CD4-positive, alpha-beta T cell treated with Interleukin-12 subunit alpha and Interleukin-12 subunit beta, for 1 hour (primary cell): ENCODE measurements at regions not wholly inside any gene's neighbourhood (a gene's known extent, or its start where the extent isn't known, plus 50 kb on each side); places are given as distances from the start of the nearest gene placed in this dataset.
"Not testable (repeated sequence)": the region's sequence is repeated elsewhere in the genome, so short reads cannot be mapped to it uniquely, and the experiment has no call there.

ENCODE experiments used
- DNase-seq: peaks from one replicate; pipeline ENCODE4 v3.0.0-alpha.2; 2020

DNA sequence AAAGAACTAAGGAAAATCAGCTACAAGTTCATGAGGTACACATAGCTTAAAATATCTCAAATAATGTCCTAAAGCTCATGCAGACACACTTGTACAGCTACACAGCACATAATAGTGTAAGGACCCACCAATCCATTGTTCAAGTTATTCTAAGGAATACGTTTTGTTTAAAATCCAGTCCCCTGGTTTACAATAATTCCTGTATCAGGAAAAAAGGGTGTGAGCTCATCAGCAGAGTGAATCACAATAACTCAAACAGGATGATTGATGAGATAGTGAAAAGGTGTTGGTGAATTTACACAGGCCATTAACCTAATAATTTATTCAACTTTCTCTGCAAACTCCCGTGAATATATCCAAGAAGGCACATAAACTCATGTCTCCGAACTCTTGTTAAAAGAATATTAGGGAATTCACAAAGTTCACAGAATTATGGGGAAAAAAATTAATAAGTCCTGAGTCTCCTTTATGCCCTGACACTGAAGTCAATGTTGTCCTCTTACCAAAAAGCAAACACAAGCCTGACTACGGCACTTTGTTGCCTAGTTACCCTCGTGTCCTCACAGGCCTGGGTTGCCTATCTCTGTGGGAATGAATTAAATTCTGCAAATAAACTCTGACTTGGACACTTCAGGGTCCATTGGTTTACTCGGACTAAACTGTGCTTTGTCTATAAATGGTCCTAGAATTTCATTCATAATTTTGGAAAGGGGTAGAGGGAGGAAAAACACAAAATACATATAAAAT is 142.8 kb upstream of the PDE4D start:
- no peak for DNase-seq

DNA sequence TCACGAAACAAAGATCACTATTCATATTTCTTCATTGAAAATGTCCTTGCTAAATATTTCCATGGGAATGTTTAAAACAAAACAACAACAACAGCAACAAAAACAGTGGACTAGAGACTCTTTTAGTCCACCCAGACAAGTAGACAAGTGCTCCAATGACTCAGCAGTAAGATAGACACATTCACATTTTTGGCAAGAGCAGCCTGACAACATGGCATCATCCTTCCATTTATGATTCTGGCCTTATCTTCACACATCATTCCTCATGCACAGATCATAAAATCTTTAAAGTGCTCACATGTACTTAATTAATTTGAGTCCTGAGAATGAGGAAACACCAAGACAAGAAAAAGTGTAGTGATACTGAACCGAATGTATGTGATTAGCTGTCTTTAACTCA is 132.6 kb upstream of the PDE4D start:
- no peak for DNase-seq

DNA sequence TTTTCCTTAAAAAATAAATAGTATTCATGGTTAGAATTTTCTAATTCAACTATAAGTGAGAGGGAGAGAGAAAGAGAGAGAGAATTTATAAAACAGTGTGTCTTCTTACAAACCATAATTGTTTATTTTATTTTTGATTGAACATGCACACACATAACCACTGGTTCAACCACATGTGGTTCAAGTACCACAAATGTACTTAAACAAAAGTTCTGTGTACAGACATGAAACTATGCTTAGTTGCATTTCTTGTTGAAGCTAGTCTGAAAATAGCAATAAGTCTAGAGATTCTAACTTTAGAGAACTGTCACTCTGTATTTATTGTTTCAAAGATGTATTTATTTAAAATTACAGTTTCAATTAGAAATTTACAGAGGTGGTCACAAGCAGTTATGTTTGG is 130.6 kb upstream of the PDE4D start:
- DNase-seq = no peak

DNA sequence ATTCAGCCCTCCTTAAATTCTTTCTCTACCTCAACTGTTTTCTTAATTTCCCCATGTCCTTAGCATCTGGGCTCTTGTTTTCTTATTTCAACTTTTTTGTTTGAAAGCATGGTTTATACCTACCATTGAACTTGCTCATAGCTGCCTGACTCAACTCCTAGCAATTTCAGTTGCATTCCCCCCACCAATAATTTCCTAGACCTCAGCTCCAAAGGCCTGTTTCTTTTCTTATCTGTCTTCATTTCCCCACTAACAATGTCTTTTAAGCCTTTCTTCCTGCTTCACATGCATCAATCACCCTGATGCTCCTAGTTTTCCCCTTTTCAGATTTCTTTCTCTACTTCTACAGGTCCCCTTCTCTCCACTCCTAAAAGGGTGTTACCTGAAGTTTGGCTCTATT is 129.7 kb upstream of the PDE4D start:
- no peak for DNase-seq

DNA sequence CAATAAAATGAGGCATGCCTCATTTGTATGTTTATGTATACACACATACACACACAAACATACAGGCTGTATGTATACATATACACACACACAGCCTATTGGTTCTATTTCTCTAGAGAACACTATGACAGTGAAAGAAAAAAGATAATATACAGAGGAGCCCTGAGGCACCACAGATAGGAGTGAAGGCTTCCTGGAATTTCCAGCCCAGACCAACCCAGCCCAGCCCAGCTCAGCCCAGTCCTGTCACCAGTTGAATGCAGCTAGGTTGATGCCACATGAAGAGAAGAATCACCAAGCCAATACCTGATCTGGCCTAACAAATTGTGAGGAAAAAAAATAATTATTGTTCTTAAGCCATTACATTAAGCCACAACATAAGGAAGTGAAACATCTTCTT is 126.9 kb upstream of the PDE4D start:
- no peak for DNase-seq

DNA sequence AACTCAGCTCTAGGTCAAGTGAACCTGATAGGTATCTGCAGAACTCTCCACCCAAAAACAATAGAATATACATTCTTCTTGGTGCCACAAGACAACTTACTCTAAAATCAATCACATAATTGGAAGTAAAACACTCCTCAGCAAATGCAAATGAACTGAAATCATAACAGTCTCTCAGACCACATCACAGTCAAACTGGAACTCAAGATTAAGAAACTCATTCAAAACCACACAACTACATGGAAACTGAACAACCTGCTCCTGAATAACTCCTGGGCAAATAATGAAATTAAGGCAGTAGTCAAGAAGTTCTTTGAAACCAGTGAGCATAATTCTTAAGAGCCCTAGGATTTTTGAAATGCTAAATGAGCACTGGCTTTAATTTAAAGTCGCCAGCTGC is 125.4 kb upstream of the PDE4D start:
- DNase-seq = not testable (repeated sequence)

DNA sequence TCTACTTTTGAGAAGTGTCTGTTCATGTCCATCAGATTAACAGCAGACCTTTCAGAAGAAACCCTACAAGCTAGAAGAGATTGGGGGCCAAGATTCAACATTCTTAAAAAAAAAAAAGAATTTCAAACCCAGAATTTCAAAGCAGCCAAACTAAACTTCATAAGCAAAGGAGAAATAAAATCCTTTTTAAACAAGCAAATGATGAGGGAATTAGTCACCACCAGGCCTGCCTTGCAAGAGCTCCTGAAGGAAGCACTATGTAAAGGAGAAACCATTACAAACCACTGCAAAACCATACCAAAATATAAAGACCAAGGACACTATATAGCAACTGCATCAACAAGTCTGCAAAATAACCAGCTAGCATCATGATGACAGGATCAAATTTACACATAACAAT is 124.6 kb upstream of the PDE4D start:
- DNase-seq = no peak

DNA sequence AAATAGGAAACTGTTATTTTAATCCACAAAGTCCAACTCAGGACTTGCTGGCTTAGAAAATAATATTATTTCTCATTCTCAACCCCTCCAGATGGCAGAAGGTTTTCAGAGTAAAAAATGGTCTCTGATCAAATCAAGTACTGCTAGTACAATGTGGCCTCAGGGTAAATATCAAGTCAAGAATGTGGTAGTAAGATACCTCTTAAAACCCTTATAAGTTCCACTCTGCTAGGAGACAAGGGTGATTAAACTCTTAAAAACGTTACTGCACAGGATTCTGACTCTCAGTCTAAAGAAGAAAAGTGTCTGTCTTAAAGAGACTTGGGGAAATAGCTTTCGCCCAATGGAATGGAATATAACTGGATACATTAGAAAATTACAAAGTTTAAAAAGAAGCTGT is 120.8 kb upstream of the PDE4D start:
- no peak for DNase-seq

DNA sequence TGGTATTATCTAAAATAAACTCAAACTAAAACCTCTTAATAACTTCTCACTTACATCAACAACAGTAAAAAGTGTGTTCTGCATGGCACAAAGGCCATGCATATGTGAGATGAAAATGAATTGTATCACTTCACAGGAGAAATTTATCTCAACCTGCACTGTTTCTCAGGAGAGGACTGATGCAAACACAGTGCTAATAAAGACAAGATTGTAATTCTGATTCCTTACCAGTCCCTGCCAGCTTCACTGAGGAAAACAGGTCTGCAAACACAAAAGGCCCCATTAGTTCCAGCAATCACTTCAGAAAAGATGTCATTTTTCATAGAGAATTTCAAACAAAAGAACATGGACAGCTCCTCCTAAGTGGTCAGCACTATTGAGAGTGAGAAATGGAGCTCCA is 117.3 kb upstream of the PDE4D start:
- no peak for DNase-seq

DNA sequence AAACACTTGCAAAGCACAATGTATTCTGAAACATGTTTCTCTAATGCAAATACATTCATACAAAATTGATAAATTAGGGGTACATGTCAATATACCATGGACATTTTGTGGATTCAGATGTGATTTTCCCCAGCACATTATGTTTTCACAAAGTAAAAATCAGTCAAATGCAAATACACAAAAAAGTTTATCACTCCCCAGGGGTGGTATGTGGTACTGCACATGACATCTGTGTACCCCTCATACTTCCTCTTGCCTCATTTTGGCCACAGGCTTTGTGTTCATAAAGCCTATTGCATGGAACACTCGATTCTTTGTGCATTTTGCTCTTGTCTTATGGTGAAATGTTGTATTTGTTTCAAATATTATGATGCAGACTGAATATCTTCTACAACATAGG is 116.8 kb upstream of the PDE4D start:
- no peak for DNase-seq

DNA sequence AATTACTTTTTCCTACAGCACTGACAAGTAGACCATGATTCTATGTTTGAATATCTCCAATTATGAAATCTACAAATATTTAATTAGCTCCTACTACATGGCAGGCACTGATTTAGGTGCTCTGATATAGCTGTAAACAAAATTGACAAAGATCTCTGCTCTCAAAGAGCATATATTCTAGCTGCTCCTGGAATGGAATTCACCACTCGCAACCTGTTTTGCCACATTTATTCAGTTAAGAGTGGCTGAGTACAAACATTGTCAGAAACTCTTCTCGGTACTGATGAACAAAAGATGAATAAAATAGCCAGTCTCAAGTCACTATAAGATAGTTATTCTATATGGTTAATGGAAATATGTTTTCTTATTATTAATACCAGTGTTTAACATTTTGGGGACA is 114.2 kb upstream of the PDE4D start:
- DNase-seq = no peak

DNA sequence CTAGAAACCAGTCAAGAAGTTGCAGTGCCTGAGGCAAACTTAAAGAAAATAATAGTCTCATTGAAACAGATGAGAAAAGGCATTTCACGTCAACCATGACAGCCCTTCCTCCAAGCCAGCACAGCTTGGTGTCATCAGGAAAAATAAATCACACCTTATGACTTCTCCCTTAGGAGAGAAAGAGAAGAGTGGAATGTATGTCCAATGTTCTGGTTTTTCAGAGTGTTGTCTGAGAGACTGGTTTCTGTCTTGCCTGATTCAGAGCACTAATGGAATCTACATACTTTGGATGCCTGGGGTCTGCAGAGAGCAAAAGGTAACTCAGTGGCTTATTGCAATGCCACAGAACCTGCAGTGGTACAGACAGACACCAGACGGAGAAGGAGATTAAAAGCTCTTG is 105.5 kb upstream of the PDE4D start:
- no peak for DNase-seq

DNA sequence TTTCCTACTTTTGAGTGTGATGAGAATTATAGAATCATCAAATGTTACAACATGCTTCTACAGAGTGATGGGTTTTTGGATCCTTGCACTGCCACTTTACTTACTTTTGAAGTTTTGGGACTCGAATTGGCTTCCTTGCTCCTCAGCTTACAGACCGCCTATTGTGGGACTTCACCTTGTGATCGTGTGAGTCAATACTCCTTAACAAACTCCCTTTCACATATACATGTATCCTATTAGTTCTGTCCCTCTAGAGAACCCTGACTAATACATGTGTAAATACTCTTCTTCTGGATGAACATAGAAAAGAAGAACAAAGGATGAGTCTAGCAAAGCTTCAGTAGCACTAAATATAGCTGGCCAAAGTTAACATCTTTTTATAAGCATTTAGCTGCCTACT is 98.7 kb upstream of the PDE4D start:
- DNase-seq = no peak

DNA sequence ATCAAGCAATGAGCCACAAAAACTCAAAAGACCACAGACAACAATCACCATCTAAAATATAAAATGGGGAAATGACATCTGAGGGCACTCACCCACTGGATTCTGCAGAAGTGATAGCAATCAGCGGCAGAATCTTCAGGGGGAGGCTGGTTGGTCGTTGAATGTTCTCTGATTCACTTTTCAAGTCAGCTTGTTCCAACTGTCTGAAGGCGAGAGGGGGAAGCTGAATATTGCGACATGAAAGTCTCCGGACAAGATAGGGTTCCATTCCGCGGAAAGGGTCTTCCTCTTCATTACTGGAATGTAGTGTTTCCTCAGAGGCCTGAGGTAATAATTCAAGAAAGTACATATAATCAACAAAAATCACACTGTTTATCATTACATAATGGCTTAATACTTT is 94.9 kb upstream of the PDE4D start:
- DNase-seq = no peak

DNA sequence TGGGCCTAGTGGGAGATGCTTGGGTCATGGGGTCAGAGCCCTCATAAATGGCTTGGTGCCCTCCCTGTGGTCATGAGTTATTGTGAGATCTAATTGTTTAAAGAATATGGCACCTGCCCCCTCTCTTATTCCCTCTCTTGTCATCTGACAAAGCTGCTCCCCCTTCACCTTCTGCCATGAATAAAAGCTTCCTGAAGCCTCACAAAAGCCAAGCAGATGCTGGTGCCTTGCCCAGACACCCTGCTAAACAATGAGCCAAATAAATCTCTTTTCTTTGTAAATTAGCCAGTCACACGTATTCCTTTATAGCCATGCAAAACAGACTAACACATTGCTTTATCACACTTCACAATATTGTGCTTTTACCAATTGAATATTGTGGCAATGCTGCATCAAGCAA is 82.8 kb upstream of the PDE4D start:
- DNase-seq = no peak

DNA sequence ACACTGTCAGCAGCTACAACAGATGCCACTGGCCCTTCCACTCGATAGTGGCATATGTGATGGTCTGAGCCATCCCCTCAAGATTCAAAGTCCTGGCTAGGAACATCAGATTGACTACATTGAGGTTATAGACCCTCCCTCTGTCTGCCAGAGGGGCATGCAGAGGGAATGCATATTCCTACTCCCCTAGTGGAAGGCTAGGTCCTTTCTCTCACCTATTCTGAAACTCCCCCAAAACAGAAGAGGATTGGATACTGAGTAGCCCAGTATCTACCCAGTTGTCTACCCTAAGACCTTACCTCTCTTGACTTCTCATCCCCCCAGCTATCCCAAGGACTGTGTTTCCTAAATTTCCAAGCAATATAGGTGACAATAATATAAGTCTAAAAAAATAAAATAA is 78.5 kb upstream of the PDE4D start:
- DNase-seq = no peak

DNA sequence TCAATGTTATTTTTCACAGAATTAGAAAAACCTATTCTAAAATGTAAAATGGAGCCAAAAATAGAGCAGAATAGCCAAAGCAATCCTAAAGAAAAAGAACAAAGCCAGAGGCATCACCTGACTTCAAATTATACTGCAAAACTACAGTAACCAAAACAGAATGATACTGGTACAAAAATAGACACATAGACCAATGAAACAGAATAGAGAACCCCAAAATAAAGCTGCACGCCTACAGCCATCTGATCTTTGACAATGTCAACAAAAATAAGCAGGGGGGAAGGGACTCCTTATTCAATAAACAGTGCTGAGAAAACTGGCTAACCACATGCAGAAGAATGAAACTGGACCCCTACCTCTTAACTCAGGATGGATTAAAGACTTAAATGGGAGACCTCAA is 65.8 kb upstream of the PDE4D start:
- no peak for DNase-seq

DNA sequence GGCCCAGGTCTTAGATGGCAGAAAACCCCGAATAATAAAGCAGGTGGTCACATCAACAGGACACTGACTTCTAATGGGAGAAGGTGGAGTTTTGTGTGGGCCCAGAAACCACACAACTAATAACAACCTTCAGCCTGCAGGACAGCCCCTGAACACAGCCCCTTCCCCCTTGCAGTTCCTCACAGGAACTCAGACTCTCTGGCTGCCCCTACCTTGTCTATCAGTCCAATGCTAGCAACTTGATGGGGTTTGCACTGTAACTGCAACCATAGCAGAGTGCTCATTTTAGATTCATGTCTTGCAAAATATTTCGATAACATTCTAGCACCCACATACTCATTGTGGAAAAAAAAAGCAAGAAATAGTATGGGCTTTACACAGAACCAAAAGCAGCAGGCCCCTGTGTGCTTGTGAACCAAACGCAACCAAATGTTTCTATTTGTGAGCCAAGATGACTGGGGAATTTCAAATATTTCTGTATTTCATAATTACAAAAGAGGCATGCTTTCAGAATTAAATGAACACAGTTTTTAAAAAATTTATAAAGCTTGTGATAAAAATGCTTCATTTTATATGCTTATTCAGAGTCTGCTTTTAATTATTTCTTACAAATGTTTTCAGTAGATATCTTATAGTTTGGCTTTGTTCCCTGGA is 62.7 kb upstream of the PDE4D start:
- no peak for DNase-seq

DNA sequence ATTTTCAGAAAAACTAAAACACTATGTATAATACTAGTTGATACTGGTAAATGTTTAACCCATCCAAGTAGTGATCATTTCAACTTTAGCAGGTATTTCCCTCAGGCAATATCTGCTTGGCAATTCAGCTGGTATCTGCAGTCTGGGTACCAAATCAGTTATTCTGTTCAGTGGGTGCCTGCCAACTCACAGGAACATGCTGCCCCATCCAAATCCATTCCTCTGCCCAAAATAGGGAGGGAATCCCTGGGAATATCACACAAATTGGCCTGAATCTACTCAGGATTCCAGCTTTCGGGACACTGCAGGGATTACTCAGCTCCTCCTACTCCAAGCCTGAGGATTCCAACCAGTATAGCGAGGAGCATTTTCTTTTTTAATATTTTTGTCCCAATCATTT is 61.7 kb upstream of the PDE4D start:
- DNase-seq = no peak

DNA sequence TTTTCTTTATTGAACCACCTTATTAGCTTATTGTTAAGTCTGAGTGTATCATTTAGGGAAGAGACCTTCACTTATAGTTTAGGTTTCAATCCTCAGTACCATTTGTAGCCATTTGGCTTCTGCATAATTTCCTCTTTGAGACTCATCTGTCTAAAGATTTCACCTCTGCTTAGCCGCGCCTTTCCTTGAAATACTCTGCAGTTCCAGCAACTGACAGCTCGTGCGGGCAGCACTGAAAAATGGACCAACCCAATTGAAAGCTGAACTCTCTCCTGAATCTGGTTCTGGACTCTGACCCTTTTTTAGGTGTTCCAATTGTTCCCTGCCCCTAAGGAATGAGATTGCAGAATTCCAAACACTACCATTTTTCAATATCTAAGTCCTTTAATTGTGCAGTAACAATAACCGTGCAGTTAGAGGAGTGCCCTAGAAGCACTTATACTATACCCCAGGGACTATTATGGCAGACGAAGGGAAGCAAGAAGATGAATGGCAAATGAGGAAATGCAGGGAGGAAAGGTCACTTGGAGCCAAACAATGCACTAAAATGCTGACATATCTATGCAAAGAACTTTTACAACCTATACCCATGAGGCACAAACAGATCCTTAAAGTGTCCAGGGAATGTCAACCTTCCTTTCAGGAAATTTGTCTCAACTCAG is 50.1 kb upstream of the PDE4D start:
- no peak for DNase-seq
